Inflammatory macrophage (primary cell): ENCODE measurements at regions not wholly inside any gene's neighbourhood (a gene's known extent, or its start where the extent isn't known, plus 50 kb on each side); places are given as distances from the start of the nearest gene placed in this dataset.
A peak's percentile ranks its signal among the peaks of the same experiment; 100 is the strongest.

Source experiments
- DNase-seq, 2 donors: peaks; one replicate each; pipeline ENCODE4 v3.0.0-alpha.2; 2020 to 2022

DNA sequence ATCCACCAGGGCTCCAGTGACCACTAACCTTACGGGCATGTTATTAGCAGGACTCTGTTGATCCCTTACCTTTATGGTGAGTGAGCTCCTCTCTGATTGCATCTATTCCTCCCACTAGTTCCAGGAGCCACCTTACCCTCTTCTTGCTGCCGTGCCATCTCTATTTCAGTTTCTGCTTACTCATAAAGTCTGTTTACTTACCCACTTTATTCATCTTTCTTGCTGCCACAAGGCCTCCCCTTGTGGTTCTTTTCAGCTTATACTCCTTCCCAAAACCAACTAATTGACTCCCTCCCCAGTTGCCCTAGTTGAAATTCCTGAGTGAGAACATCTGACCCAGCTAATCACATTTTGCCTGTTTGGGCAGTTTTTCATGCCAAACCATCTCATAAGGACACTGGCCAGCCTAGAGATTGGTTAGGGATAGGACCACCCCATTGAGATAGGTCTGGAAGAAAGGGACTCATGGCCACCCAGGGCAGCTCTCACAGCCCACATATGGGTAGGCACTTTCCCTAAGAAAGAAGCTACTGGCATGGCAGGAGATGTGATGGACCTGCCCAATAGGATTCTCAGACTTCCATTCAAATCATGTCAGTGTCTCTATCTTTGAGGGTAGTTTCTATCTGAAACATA lies 412.7 kb downstream of the EFNA5 start:
- DNase-seq = no peak

- DNase-seq = no peak
These were observed 415.9 kb downstream of the EFNA5 start for GRCh38 chr5:107254902-107255234.

DNA sequence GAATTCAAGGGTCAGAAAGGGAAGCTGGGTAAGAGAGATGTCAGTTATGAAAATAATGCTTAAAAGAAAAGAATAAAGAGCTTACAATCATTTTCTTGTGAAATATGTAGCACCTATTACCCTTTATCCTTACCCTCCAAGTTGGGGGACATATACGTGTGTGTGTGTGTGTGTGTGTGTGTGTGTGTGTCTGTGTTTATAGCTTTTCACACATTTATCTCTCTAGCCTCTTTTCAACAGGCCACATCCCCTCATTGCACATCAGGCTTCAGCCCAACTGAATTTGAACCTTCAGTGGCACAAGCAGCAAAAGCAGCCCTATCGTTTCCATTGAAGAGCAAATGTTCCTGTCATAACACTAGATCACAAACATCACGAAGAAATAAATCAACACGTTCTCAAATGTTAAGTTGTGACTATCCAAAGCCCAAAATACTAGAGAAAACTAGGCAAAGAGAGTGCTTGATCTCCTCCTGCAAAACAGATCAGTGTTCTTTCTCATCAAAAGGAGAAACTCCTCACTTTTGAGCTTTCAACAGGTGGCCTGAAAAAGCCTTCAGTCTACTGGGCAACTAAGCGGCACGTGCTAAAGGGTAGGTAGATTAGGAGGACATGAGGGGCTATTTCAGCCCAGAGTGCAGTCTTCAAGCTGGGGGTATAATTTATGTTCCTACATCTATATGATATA lies 416.4 kb downstream of the EFNA5 start:
- DNase-seq = no peak

GRCh38 chr5:107253246-107253645 lies 417.5 kb downstream of the EFNA5 start:
- DNase-seq = no peak

- DNase-seq = no peak
These were observed 419.6 kb downstream of the EFNA5 start for GRCh38 chr5:107251151-107251550.

- peak; percentile 38 to 50 for DNase-seq
These were observed 422.6 kb downstream of the EFNA5 start for GRCh38 chr5:107248066-107248695.

DNA sequence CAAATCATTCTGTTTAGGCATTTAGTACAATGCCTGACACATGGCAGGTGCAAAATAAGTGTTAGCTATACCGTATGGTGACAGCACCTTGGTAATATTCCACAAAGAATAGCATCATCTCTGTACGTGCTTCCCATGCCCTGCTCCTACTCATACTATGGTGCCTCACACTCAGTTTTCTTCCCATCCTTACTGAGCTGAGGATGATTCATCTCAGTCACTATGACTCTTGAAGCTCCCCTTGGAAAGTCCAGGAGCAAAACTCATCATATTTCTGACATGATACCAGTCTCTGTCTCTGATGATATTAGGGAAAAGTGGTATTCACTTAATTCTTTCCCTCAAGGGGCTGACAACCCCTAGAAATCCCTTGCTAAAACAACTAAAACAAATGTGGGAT lies 423.3 kb downstream of the EFNA5 start:
- no peak for DNase-seq

DNA sequence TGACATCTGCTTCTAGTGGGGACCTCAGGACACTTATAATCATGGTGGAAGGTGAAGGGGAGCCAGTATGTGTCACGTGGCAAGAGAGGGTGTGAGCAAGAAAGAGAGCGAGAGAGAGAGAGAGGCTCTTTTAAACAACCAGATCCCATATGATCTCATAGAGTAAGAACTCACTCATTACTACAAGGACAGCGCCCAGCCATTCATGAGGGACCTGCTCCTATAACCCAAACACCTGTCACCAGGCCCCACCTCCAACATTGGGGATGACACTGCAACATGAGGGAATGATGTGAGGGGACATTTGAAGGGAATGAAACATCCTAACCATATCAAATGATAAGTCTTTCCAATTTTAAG lies 427.5 kb downstream of the EFNA5 start:
- DNase-seq = no peak

DNA sequence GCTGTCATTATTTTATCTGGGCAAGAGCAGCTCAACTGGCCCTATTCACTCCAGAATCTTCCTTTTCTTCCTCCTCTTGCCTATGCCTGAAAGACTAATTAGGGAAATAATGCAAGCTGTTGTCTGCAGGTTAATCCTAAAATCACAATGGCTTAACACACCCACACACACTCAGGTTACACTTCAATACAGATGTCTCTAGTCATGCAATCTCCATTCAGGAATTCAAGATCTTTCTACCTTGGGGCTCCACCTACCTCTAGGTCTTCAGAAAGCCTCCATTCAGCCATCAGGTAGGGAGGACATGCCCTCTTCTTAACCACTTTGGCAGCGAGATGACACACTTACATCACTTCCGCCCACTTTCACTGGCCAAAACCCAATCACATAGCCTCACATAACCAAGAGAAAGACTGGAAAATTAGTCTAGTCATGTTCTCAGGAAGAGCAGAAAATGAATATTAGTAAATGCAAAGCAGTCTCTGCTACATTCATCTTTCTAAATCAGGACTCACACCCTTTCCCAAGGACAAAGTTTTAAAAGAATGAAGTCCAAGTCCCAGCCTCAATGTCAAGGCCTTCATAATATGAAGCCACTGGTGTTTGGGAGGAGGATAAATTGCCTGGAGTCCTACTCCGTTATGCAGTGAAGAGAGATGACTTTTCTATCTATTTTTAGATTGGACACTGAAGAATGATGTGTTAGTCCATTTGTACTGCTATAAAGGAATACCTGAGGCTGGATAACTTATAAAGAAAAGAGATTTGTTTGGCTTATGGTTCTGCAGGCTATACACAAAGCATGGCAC lies 428.1 kb downstream of the EFNA5 start:
- no peak for DNase-seq

GRCh38 chr5:107241841-107242240 lies 428.9 kb downstream of the EFNA5 start:
- no peak for DNase-seq

DNA sequence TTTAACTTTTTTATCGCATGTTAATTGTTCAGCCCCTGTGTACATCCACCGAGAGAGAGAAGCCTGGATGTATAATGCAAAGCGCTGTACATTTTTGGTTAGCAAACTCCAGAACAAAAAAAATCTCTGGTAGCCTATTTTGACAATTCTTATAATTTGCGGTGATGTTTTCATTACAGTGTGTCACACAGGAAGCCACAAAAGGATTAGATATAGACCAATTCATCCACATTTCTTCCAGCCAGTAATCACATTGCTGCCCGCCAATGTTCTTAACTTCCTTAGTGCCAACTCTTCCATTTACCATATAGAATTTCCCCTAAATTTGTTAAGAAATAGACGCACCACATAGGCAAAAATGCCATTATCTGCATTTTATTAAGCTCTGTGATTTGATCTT lies 435.6 kb downstream of the EFNA5 start:
- DNase-seq = no peak

GRCh38 chr5:107232788-107233187 lies 437.9 kb downstream of the EFNA5 start:
- no peak for DNase-seq

DNA sequence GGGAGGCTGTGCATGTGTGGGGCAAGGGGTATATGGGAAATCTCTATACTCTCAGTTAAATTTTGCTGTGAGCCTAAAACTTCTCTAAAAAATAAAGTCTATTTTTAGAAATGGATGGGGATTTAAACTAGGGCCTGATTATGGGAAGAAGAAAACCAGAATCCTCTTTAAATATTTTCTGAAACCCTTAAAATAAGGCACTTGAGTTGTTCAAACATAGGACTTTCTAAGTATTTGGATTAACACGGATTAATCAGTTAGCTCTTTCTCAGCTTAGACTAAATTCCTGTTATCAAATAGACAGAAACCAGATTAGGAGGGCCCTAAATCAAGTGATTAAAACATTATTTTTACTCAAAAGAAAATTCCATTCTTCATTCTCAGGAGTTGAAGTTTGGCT lies 438.4 kb downstream of the EFNA5 start:
- no peak for DNase-seq

GRCh38 chr5:107231191-107231590 lies 439.5 kb downstream of the EFNA5 start:
- DNase-seq = no peak

- DNase-seq = no peak
These were observed 440.4 kb downstream of the EFNA5 start for GRCh38 chr5:107230367-107230766.

DNA sequence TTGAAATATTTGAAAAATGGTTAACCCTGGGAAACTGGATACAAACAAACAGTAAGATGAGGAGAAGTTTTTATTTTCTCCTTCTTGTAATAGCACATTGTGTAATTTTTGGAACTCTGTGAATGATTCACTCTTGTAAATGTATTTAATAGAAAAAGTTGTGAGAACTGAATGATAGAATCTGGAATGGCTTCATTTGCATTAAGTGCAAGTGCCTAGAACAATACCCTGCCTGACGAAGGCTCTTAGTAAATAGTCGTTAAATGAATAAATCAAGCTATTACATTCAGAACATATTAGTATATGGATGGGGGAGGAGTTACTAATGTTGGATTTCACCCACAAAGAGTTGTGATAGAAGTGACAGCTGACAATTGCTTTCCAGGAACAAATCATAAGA lies 442.5 kb downstream of the EFNA5 start:
- DNase-seq = no peak

DNA sequence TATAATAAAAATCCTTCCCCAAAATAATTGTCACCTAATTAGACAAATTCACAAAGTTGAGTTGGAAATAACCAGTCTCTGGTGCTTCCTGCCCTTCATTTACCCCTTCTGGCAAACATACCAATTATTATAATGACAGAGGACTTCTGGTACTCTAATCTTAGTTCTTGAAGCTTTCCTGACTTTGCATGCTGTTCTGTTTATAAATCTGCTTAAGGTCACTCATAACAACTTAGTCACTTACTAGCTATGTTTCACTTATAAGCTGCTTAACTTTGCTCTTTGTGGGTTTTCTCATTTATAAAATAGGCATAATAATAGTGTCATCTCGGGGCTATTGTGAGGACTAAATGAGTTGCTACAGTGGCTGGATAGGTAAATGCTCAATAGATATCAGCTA lies 446.5 kb downstream of the EFNA5 start:
- DNase-seq = no peak

DNA sequence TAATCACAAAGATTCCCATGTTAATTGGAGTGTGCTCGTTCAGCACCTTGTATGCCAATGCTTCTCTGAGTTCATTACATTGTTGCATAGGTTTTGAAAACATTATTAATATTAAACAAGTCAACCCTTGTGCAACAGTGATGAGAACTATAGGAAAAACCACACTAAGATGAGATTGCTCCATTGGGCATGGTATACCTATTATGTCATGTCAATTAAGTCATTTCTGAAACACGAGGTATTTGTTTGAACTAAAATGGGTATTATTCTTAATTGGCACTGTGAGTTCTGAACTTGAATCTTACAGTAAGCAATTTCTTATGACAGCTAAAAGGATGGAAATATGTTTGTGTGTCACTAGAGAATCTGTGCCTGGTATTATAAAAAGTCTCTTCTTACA lies 447.7 kb downstream of the EFNA5 start:
- no peak for DNase-seq

DNA sequence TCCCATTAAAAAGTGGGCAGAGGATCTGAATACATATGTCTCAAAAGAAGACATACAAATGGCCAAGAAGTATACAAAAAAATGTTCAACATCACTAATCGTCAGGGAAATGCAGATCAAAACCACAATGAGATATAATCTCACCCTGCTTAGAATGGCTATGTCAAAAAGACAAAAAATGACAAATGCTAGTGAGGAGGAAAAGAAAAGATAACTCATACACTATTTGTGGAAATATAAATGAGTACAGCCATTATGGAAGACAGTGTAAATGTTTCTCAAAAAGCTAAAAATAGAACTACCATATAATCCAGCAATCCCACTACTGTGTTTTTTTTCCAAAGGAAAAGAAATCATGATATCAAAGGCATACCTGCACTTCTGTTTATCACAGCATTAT lies 450.7 kb downstream of the EFNA5 start:
- no peak for DNase-seq

DNA sequence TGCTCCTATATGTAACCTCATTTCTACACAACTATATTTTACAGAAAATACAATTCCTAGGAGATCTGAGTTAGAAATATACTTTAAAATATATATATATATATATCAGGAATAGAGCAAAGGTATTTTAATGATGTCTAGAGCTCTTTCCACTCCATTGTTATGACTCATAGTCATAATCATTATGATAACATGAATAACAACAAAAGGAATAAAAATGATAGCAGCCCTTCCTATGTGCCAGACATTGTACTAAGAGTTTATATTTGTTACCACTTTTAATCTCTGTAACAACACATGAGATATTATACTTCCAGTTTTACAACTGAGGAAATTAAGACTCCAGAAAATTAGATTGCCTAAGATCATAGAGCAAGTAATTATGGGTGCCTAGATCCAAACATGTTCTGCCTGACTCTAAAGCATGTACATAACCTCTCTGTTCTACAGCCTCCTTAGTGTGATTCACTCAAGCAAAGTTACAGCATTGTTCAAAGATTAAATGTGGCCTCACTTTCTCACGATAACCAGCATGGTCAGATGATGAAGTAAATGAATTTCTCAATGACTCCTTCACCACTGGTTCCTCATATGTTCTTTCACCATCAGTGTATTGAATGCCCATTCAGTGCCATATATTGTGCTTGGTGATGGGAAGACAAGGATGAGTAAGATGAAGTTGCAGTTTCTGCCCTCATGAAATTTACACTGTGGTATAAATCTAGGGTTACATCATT lies 452.1 kb downstream of the EFNA5 start:
- peak; percentile 23 to 47 for DNase-seq

DNA sequence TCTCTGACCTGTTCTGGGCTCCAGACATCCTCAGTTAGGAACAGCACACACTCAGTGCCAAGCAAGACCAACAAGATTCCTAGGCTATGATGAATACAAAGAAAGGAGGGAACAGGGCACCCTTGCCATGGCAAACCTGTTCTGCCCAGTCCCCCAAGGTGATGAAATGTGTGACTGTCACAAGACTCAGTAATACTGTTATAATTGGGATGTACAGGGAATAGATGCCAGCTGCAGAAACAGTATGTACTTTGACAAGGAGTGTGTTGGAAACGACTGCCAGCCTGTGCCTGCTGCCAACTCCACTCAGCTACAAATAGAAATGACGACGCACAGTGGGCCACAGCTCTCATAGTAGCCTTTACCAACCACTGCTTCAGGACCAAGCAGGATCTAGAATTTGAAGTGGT lies 453.0 kb downstream of the EFNA5 start:
- DNase-seq = no peak

DNA sequence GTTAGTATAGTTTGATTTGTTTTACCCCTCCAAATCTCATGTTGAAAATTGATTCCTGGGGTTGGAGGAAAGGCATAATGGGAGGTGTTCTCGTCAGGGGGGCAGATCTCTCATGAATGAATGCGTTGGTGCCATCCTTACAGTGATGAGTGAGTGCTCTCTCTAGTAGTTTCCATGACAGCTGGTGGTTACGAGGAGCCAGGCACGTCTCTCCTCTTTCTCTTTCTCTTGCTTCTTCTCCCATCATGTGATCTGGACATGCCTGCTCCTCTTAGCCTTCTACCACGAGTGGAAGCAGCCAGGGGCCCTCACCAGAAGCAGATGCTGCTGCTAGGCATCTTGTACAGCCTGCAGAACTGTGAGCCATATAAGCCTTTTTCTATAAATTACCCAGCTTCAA lies 454.1 kb downstream of the EFNA5 start:
- no peak for DNase-seq

GRCh38 chr5:107215611-107216010 lies 455.1 kb downstream of the EFNA5 start:
- DNase-seq = no peak
